NCI-H2227 (cell line): ENCODE measurements at regions not wholly inside any gene's neighbourhood (a gene's known extent, or its start where the extent isn't known, plus 50 kb on each side); places are given as distances from the start of the nearest gene placed in this dataset.
A peak's percentile ranks its signal among the peaks of the same experiment; 100 is the strongest.

Experiments used
- DNase-seq: peaks from one replicate; lab custom pipeline; 2025; ENCODE audit not compliant: unreplicated experiment; lab: John Stamatoyannopoulos, UW

- DNase-seq, result no peak
Observed at GRCh38 chr14:65348137-65348536, 64.4 kb upstream of the FUT8 start.

GRCh38 chr14:65349100-65349499, 63.4 kb upstream of the FUT8 start:
- DNase-seq, result no peak

GRCh38 chr14:65351493-65352194, 60.9 kb upstream of the FUT8 start:
- no peak for DNase-seq

GRCh38 chr14:65352964-65353530, 59.5 kb upstream of the FUT8 start:
- no peak for DNase-seq

- no peak for DNase-seq
Observed at GRCh38 chr14:65354131-65354530, 58.4 kb upstream of the FUT8 start.

- DNase-seq, result no peak
Observed at GRCh38 chr14:65354715-65355114, 57.8 kb upstream of the FUT8 start.

GRCh38 chr14:65356327-65356836, 56.1 kb upstream of the FUT8 start:
- no peak for DNase-seq

GRCh38 chr14:65357113-65357512, 55.4 kb upstream of the FUT8 start:
- no peak for DNase-seq

- DNase-seq, result no peak
Observed at GRCh38 chr14:65357689-65358088, 54.8 kb upstream of the FUT8 start.

GRCh38 chr14:65359503-65359902, 53.0 kb upstream of the FUT8 start:
- peak; percentile 3 for DNase-seq

- DNase-seq, result peak; percentile 21
Observed at GRCh38 chr14:65360144-65360784, 52.3 kb upstream of the FUT8 start.

GRCh38 chr14:65361920-65362319, 50.6 kb upstream of the FUT8 start:
- DNase-seq, result no peak
